ENCODE measurements at regions not wholly inside any gene's neighbourhood (a gene's known extent, or its start where the extent isn't known, plus 50 kb on each side); places are given as distances from the start of the nearest gene placed in this dataset.

- intact Hi-C loops (cut with DNase I), result no loop called here
- no peak for ATAC-seq
- 92 to 94% methylated on average over 6 of the region's 6 CpGs for WGBS, 2 donors
- H3K4me3 ChIP-seq, result no peak overlapping the region
- no peaks in the 10 kb centered on the region for H3K27me3 ChIP-seq
- no peak for TF ChIP-seq POLR2A (IDR thresholded peaks at IDR 0.05)
- TF ChIP-seq CTCF (IDR thresholded peaks at IDR 0.05), result no peak
- H3K4me1 ChIP-seq, result no peaks in the 10 kb centered on the region
- H3K9me3 ChIP-seq, result no peaks in the 10 kb centered on the region
- H3K36me3 ChIP-seq (replicated peaks in 1 of 2; ENCODE audit: insufficient read depth in 1 of 2, low read depth in 2 of 2), result peaks cover 0 to 37% of the 10 kb centered on the region in 2 donors
- DNase-seq, result no peak
- H3K27ac ChIP-seq, result no peak overlapping the region
These were observed 198.9 kb upstream of the RGS6 start for GRCh38 chr14:71733210-71733883.

DNA sequence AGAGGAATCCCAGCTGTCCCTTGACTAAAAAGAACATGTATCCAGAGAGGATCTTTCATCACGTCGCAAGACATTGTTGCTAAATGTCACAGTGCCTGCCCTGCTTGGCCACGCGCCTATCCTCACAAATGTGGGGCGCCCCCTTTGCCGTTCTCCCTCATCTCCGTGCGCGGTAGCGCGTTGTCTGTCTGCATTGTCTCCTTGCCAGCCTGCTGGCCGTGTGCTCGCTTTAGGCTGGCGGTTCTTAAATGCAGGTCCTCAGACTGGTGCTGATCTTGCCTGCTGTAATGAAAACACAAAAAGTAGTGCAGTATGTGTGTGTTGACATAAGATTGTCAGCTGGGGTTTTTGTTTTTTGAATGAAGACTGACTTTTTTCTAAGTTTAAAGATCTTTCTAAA lies 198.2 kb upstream of the RGS6 start:
- 92 to 93% methylated on average over 14 of the region's 14 CpGs for WGBS, 2 donors
- no peak overlapping the region for H3K27ac ChIP-seq
- no peaks in the 10 kb centered on the region for H3K4me1 ChIP-seq
- no peaks in the 10 kb centered on the region for H3K9me3 ChIP-seq
- DNase-seq, result no peak
- TF ChIP-seq CTCF (IDR thresholded peaks at IDR 0.05) (no peak), POLR2A (IDR thresholded peaks at IDR 0.05) (no peak)
- no peak overlapping the region for H3K4me3 ChIP-seq
- no peak for ATAC-seq
- peaks cover 0 to 37% of the 10 kb centered on the region in 2 donors for H3K36me3 ChIP-seq (replicated peaks in 1 of 2; ENCODE audit: insufficient read depth in 1 of 2, low read depth in 2 of 2)
- no peaks in the 10 kb centered on the region for H3K27me3 ChIP-seq
- intact Hi-C loops (cut with DNase I), result no loop called here

DNA sequence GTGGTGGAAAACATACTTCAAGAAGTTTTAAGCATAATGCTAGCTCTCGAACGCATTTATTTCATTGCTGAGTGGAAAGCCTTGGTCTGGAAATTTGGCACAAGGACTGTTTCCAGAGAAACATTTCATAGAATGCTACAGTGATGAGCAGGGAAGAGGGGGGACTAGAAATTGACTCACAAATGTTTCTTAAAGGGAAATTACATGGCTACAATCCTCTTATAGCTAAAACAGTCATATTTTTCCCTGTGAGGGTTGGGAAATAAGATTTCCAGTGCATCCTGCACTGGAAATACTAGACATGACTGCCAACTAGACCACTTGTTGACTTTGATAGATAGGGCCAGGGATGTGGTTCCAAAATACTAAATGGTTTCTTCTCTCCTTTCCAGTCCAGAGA lies 197.3 kb upstream of the RGS6 start:
- no peak for DNase-seq
- intact Hi-C loops (cut with DNase I), result no loop called here
- Histone ChIP-seq H3K27me3 (no peaks in the 10 kb centered on the region), H3K36me3 (replicated peaks in 1 of 2; ENCODE audit: insufficient read depth in 1 of 2, low read depth in 2 of 2) (peaks cover 0 to 34% of the 10 kb centered on the region in 2 donors), H3K4me3 (no peak overlapping the region), H3K27ac (no peak overlapping the region), H3K4me1 (no peaks in the 10 kb centered on the region), H3K9me3 (no peaks in the 10 kb centered on the region)
- 88 to 90% methylated on average over 2 of the region's 2 CpGs for WGBS, 2 donors
- no peak for TF ChIP-seq POLR2A (IDR thresholded peaks at IDR 0.05)
- no peak for TF ChIP-seq CTCF (IDR thresholded peaks at IDR 0.05)
- ATAC-seq, result no peak

GRCh38 chr14:71737760-71738159 lies 194.5 kb upstream of the RGS6 start:
- Histone ChIP-seq H3K27ac (no peak overlapping the region), H3K27me3 (no peaks in the 10 kb centered on the region), H3K36me3 (replicated peaks in 1 of 2; ENCODE audit: insufficient read depth in 1 of 2, low read depth in 2 of 2) (peaks cover 0 to 24% of the 10 kb centered on the region in 2 donors), H3K4me3 (no peak overlapping the region), H3K4me1 (no peaks in the 10 kb centered on the region), H3K9me3 (no peaks in the 10 kb centered on the region)
- 79 to 86% methylated on average over 3 of the region's 3 CpGs for WGBS, 2 donors
- DNase-seq, result no peak
- TF ChIP-seq POLR2A (IDR thresholded peaks at IDR 0.05) (no peak), CTCF (IDR thresholded peaks at IDR 0.05) (no peak)
- ATAC-seq, result no peak
- intact Hi-C loops (cut with DNase I), result no loop called here

Data from body of pancreas (tissue), 4 donors.